T-helper 2 cell treated with Interferon-gamma antibody and Interleukin-4, amounts not matched to agents 100 ng/mL and 5 ng/mL, for 36 hours (primary cell): ENCODE measurements at regions not wholly inside any gene's neighbourhood (a gene's known extent, or its start where the extent isn't known, plus 50 kb on each side); places are given as distances from the start of the nearest gene placed in this dataset.

ENCODE experiments used
- intact Hi-C: fragments of 100-400 bp; cut with micrococcal nuclease; formaldehyde crosslinking; loops from one replicate; pipeline ENCODE4 v1.15.1; 2023

DNA sequence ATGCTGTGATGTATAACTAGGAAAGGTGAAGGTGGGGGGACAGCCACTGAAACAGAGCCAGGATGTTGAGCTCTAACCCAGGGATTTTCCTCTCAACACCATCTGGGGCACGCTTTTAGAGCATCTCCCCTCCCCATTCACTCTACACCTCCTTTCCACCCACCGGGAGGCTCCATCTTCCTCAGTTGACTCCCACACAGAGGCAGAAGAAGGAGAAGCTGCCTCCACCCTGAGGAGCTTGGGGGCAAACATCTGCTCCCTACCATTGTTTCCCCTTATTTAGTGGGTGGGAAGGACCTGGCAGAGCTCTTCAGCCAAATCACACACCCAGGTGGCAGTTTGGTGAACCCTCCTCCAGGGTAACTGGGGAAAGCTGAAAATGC lies 50.0 kb upstream of the ADA2 start:
- intact Hi-C loops: no loop called here
